HG03354 (cell line): ENCODE measurements at regions not wholly inside any gene's neighbourhood (a gene's known extent, or its start where the extent isn't known, plus 50 kb on each side); places are given as distances from the start of the nearest gene placed in this dataset.
"Not testable (repeated sequence)": the region's sequence is repeated elsewhere in the genome, so short reads cannot be mapped to it uniquely, and the experiment has no call there.

Source experiments
- ATAC-seq: cut with Tn5 transposase; IDR thresholded peaks from one replicate; pipeline ENCODE4 v1.9.1; 2021; ENCODE audit warnings: mild to moderate bottlenecking; ENCODE audit not compliant: unreplicated experiment, poor library complexity, severe bottlenecking

DNA sequence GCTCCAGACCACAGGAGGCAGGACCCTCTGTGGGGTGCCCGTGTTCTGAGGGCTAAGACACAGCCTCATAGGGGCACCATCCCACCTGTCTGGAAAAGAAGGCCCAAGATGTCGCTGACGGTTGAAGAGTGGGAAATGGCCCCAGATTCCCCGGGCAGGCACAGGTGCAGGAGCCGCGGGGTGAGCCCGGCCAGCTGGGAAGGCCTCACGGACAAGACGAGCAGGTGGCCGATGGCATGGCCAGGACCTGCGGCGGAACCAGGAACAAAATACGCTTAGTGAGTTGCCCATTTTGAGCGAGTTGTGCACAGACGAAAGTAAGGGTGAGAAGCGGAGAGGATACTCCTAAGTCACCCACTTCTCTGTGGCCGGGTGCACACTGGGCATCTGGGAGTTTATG, 1625.3 kb upstream of the GOT2 start:
- ATAC-seq: not testable (repeated sequence)

DNA sequence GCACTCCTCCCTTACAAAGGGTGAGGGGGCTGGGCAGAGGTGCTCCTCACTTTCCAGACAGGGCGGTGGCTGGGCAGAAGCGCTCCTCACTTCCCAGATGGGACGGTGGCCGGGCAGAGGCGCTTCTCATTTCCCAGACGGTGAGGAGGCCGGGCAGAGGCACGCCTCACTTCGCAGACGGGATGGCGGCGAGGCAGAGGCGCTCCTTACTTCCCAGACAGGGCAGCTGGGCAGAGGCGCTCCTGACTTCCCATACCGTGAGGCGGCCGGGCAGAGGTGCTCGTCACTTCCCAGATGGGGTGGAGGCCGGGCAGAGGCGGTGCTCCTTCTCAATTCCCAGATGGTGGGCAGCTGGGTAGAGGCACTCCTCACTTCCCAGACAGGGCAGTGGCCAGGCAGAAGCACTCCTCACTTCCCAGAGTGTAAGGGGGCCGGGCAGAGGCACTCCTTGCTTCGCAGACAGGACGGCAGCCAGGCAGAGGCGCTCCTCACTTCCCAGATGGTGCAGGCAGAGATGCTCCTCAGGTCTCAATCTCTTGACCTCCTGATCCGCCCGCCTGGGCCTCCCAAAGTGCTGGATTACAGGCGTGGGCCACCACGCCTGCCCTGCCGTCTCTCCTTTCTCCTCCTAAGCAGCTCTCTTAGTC, 1623.9 kb upstream of the GOT2 start:
- not testable (repeated sequence) for ATAC-seq

DNA sequence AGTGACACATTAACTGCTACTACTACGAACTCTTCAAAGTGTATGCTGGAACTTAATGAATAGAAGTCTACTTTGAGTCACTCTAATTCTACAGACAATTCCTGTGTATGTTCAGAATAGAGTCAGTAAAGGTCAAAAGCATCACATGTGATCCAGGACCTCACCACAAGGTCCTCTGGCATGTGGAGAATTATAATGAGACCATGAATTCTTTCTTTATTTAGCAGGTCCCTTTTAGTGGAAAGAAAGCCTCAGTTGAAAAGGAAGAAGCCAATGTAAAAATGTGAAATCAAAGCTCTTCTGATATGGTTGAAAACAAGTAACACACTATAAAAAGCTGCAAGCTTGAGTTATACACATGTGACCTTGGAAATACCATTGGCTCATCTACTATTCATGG, 1612.1 kb upstream of the GOT2 start:
- ATAC-seq: no peak

DNA sequence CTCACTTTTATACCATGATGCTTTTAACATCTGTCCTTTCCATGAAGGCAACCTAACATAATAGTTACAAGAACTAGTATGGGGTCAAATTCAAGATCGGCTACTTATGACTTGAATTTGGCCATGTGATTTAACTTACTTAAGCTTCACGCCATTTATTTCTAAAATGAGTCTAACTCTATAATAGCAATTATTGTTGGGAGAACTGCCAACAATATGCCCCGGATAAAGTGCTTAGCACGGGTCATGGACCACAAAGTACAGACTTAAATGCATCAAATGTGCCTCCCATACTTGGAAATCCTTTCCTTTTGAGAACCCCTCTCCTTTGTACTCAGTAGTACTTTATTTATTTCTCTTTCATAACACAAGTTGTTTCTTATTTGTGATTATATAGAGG, 1603.6 kb upstream of the GOT2 start:
- ATAC-seq: no peak

DNA sequence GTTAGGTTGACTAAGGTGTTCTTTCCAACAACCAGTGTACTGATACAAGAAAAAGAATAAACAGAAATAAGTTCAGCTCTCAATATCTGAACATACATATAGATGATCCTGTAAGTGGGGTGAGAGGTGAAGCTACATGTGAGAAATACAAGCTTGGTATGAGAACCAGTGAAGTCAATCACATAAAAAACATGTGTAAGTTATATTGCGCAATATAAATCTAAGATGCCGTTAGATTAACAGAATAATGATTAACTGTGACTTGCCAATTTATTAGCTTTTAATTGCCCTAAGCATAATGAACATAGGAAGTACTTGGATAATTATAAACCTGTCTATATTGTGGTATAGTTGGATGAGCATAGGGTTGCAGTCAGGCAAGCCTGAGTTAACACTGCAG, 1597.1 kb upstream of the GOT2 start:
- no peak for ATAC-seq

DNA sequence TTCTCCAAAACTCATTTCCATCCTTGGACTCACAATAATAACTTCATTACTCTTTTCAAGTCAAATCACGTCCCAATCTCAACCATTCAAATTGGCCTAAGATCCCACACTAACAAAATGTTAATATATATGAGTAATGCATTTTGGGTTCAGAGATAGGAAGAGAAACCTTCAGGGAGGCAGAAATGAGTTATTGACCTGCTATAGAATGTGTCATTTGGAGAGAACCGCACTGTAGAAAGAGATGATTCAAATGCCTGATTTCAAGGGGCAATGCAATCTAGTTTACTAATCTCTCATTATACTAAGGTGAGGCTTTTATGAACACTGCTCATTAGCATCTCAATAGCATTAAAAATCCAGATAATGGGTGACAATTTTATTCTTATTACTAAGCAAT, 1595.0 kb upstream of the GOT2 start:
- ATAC-seq: no peak

DNA sequence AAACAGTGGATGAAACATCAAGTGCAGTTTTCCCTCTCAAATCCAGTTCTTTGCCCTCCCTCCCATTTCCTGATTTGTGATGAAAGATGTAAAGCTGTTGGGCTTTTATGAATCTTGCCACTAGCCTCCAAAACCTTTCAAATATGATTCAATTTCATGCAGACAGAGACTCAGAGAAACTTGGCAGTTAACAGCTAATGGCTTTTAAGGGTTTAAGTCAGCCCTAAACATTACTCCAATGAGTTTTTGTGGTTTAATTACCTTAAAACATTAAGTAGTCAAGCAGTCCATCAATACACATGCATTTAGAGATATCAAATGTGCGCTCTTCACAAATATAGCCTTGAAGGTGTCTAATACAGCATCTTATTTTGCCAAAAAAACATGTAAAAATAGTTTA, 1594.0 kb upstream of the GOT2 start:
- no peak for ATAC-seq

DNA sequence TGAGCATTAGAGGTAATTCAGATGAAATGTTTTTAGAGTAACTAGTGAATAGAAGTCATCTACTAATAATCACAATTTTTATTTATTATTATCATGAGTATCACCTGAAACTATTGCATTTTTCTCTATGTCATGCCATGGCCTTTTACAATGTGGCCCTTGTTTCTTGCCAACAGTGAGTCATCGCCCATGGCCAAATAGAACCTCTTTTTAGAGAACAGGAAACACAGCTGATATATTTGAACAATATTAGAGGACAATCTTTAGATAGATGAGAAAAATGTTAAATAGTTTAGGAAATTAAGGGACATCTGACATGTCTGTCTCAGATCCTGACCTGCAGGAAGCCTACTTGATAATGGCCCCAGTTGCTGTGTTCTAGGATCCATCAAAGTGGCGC, 1584.4 kb upstream of the GOT2 start:
- ATAC-seq: no peak

DNA sequence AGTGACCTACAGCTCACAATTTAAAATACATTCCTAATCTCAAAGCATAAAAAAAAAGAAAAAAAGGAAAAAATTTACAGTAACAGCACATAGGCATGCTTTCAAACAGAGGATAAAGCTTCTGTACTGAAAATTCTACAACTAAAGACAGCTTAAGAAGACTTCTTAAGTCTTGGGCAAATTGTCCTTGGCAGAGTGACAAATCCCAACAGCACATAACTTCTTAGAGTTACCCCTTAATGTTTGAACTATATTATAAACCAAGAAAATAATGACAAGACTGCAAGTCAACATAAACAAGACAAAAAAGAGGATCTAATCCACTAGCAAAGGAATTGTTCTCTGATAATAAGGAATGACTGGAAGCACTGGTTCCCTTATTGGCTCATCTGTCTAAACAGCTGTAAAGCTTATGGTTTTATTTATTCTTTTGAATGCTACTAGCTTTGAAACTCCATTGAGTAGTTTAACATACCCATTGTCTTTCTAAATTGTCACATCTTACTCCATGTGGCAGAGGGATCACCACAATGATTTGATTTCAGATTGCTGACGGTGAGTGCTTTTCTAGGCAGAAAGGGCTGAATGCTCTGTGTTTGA, 1576.8 kb upstream of the GOT2 start:
- no peak for ATAC-seq

DNA sequence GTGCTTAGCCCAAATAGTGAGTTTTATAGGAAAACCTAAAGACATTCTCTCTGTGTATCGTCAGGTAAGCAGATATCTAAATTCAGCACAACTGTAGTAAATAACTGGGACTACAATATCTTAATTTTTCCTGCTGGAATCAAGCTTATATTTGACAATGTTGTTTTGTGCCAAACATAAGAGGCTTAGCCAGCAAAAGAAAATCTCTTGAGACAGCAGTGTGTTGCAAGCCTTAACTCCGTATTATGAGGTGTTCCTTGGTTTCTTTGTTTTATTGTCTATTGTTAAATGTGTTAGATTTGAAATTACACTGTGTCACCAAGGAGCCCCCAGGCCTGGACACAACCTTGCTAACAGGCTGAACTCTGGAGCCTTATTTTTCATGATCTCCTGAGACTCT, 1570.6 kb upstream of the GOT2 start:
- ATAC-seq: no peak

DNA sequence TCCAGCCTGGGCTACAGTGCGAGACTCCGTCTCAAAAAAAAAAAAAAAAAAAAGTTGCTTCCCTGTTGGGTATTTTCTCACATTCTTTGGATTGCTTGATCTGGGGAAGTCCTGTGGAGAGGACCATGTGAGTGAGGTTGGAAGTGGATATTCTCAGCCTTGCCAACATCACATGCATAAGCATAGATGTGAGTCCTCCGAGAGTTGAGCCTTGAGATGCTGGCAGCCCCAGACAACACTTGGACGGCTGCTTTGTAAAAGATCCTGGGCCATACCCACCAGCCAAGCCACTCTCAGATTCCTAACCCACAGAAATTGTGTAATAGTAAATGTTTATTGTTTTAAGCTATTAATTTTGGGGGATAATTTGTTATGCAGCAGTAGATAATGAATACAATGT, 1570.0 kb upstream of the GOT2 start:
- ATAC-seq: no peak

DNA sequence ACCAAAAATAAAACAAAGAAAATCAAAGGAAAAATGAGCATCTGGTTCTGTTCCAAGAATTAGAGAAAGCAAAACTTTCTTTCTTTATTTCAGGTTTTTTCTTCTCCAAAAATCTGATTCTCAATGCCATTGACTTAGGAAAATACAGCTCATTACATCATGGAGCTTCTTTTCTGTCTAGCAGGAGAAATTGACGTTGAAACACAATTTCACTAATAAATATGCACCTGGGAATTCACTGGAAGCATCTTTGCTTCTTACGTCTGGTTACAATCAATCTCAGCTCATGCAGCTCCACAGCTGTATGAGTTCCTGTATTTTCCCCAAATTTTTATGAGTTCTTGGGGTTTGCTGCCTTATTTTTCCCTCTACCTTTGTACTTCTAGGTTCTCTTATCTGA, 1568.6 kb upstream of the GOT2 start:
- ATAC-seq: no peak

DNA sequence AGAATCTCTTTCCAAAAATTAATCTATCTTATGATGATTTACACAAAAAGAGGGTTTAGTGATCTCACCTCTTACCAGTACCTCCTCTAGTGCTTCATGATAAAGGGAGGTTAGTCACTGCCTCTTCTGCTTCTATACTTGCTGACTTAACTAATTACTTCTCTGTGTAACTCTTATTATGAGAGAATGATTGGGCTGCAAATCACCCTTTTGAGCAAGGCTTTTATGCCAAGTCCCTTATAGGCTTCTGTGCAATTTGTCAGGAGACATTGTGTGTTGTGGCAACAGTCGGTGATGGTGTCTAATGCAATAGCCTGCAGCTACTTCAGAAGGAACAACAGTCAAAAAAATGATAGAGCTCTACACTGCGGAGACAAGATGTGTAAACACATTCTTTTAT, 1568.1 kb upstream of the GOT2 start:
- no peak for ATAC-seq

DNA sequence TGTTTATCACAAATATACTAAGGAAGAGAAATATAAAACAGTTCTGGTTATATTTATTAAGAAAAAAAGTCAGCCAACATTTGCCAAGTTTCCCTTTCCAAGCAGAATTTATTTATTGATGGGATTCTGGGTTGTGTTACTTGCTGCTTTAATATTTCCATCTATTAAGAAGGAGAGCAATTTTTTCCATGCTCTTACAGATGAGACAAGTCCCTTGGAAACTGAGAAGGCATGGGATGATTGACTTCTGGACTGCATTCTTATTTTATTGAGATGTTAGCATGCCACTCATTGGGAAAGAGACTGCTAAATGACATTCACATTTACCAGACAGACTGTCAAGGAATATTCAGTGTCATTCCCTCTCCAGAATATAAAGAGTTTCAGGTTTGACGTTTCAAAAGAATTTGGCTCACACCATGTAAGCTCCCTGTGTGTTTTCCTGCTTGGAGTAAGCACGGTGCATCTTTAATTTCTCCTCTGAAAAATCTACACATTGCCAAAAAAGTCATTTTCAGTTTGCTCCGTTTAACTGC, 1565.2 kb upstream of the GOT2 start:
- no peak for ATAC-seq

DNA sequence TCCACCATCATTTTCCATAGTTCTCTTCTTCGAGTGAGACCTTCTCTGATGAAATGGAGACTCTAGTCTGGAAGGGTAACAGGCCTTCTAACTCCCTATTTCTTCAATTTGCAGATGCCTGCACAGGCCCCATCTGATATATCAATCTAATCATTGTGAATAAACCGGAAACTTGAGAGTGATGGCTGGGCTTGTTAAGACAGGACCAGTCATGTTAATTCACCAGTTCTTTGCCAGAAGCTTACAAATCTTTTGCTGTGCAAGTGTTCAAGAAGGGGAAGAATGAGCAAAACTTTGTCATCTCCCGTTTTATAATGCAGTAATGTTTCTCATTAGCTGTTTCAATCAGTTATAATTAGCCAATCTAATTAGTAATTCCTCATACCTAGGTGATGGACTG, 1561.3 kb upstream of the GOT2 start:
- ATAC-seq: no peak

DNA sequence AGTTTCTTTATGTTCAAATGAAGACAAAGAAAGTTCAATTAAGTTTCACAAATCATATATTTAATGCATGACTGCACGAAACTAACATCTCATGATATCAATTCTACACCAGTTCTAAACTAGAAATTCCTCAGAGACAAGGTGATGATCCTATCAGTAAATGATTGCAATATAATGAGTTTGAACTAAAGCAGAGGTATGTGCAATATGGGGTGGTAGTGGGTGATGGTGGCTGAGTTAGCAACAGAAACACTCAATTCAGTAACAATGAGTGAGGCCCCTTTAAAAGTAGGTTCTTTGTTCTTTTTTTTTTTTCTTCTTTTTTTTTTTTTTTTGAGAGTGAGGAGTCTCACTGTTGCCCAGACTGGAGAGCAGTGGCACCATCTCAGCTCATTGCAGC, 1551.7 kb upstream of the GOT2 start:
- no peak for ATAC-seq

DNA sequence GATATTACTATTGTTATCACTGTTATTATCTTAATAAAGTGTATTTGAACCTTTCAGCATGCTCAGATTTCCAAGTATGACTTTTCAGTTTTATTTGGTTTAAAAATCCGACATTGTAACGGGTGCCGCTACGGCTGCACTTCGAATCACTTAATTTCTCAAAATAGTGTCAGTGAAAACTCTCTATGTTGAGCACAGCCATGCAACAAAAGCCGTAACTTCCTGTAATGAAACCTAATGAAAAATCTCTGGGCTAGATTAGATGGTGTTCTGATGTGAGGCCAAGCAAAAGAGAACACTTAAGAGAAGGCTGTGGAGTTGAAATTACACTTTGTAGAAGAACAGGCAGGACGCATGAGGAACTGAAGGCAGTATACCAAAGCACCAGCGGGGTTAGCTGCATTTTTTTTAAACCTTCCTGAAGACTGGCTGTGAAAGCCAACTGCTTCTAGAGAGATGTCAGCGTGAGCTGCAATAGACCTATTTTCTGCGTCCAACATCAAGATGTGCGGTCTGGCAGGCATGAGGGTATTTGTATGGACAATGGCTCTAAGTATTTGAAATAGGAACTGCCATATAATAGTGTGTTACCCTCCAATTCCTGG, 1545.0 kb upstream of the GOT2 start:
- no peak for ATAC-seq

DNA sequence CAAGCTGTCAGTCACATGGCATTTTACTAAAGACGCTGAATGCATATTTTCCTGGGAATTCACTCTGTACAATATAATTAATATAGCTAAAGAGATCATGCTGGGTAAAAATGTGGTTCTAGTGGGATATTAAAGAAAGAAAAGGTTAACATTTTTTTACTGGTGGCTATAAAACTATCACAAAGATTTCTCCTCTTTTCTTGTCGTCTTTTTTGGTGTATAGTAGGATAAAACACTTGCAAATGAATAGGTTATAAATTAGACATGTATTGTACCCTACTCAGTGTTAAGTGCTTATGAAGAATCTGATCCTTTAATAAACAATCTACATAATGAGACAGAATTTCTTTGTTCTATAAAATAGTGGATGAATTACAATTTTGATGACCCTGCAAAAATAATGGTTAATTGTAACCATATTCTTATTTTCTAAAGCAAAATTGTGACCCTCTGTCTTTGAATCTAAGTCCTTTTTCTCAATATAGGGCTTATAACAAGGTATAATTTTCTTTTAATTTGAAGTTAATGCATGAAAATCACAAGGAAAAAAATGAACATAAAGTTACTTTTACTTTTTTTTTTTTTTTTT, 1540.4 kb upstream of the GOT2 start:
- ATAC-seq: no peak

DNA sequence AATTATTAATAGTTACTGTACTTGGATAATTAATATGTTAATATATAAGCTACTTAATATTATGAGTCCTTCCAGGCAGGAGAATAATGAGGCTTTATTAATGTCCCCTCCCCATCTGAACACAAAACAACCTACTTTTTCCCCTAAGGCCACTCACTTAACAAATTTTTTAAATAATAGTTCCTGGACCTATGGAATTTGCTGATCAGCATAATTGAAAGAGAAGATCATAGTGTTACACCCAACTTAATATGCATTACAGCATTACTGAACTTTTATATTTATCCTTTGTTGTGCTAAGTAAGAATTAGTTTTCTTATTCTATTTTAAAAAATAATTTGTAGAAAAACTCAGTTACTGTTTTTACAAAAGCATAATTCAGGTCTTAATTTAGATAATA, 1537.7 kb upstream of the GOT2 start:
- ATAC-seq: no peak

DNA sequence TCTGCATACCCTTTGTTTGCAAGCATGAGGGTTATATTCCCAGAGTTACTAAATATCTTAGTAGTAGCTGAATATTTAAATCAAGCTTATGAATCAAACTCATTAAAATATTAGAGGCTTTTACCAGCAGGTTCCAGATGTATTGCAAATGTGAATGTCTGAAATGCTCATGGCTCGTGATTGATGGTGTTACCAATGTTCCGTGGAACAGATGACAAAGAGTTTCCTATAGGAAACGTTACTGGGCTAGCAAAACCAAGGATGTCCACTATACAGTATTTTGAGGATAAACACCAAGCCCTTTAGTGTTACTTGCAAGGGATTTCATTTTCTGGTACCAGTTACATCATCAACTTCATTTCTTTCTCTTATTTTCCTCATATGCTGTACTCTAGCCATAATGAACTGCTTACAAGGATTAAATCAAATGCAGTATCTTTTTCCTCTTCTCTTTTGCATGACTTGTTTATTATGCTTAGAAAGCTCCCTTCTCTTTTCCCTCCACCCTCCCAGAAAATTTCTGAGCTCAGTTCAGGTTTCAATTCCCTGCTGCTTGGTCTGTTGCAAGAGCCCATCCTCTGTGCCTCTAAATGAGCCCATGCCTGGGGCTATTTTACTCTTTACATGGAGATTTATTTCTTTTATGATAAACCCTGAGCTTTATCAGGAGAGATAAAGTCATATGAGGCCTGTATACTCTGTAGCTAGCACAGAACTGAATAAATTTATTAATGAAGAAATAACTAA, 1537.1 kb upstream of the GOT2 start:
- ATAC-seq: no peak
